HepG2 (cell line): ENCODE measurements at regions not wholly inside any gene's neighbourhood (a gene's known extent, or its start where the extent isn't known, plus 50 kb on each side); places are given as distances from the start of the nearest gene placed in this dataset.
A peak's percentile ranks its signal among the peaks of the same experiment; 100 is the strongest.

Experiments
- MATR3 ChIP-seq: sonication (generic); formaldehyde crosslinking; IDR thresholded peaks from 2 replicates; pipeline ENCODE4 v1.4.0; 2020; ENCODE audit warnings: missing genetic modification reagents
- MYC ChIP-seq: sonication (generic); formaldehyde crosslinking; IDR thresholded peaks from 2 replicates; pipeline ENCODE4 v1.9.0; 2021; ENCODE audit warnings: missing genetic modification reagents, borderline replicate concordance
- NCOA2 ChIP-seq: sonication (generic); formaldehyde crosslinking; IDR thresholded peaks from 2 replicates; pipeline ENCODE4 v1.8.0; 2022; ENCODE audit warnings: inconsistent platforms
- PPARG ChIP-seq: conservative IDR thresholded peaks from 2 replicates; pipeline ENCODE4 v1.6.1; 2016; ENCODE audit warnings: missing biosample characterization, missing genetic modification reagents
- SALL2 ChIP-seq: sonication (generic); formaldehyde crosslinking; IDR thresholded peaks from 2 replicates; pipeline ENCODE4 v1.8.1; 2023; ENCODE audit warnings: mild to moderate bottlenecking, missing genetic modification reagents, inconsistent platforms
- SCMH1 ChIP-seq: sonication (generic); formaldehyde crosslinking; IDR thresholded peaks from 2 replicates; pipeline ENCODE4 v1.9.0; 2021; ENCODE audit warnings: missing genetic modification reagents, mild to moderate bottlenecking, borderline replicate concordance
- ZBTB42 ChIP-seq: sonication (generic); formaldehyde crosslinking; IDR thresholded peaks from 2 replicates; pipeline ENCODE4 v1.5.0; 2020; ENCODE audit warnings: mild to moderate bottlenecking, missing genetic modification reagents
- ZNF598 ChIP-seq: sonication (generic); formaldehyde crosslinking; IDR thresholded peaks from 2 replicates; pipeline ENCODE4 v1.5.1; 2020; ENCODE audit warnings: mild to moderate bottlenecking, missing genetic modification reagents, borderline replicate concordance
- TF ChIP-seq, protein P1 (sequence below): IDR thresholded peaks from 2 replicates; pipeline ENCODE4 v1.6.1; 2012; ENCODE audit warnings: low read length, improper control_type of control experiment
- TF ChIP-seq, protein P2 (sequence below): IDR thresholded peaks from 2 replicates; pipeline ENCODE4 v1.6.1; 2016; ENCODE audit warnings: low read depth
- TF ChIP-seq, protein P3 (sequence below): sonication (generic); formaldehyde crosslinking; IDR thresholded peaks from 2 replicates; pipeline ENCODE4 v1.4.0; 2020; ENCODE audit warnings: missing genetic modification reagents
- TF ChIP-seq, protein P4 (sequence below): sonication (generic); formaldehyde crosslinking; IDR thresholded peaks from 2 replicates; pipeline ENCODE4 v1.5.0; 2020; ENCODE audit warnings: mild to moderate bottlenecking, missing genetic modification reagents, borderline replicate concordance

DNA sequence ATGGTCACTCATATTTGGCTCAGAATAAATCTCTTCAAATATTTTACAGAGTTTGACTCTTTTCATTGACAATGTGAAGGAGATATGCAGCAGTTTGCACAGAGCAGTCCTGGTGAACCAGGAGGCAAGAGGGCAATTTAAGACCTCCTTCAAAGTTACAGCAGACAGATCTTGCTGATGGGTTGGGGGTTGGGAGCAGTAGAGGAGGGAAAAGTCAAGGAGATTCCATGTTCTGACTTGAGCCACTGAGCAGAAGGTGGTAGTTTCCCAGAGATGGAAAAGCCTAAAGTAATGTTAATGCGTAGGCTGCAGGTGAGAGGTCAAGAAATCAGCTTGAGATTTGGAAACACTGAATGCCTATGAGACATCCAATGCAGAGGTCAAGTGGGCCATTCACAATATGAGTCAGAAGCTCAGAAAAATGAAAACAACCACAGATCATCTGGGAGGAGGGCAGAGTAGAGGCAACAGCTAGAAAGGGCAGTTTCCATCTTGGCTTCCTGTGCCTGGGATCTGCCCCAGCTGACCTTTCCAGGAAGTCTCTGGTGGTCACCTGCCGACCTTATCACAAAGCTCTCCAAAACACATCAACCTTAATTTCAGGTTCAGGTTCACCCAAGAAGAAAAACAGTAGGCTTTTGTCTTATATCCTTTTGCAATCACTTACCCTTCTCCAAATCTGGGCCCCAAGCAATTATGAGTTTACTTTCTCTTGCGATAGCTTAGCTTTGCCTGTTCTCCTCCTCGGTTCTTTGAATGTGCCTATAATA lies 197.5 kb upstream of the ARL4C start (continued):
- TF ChIP-seq, protein P1, sequence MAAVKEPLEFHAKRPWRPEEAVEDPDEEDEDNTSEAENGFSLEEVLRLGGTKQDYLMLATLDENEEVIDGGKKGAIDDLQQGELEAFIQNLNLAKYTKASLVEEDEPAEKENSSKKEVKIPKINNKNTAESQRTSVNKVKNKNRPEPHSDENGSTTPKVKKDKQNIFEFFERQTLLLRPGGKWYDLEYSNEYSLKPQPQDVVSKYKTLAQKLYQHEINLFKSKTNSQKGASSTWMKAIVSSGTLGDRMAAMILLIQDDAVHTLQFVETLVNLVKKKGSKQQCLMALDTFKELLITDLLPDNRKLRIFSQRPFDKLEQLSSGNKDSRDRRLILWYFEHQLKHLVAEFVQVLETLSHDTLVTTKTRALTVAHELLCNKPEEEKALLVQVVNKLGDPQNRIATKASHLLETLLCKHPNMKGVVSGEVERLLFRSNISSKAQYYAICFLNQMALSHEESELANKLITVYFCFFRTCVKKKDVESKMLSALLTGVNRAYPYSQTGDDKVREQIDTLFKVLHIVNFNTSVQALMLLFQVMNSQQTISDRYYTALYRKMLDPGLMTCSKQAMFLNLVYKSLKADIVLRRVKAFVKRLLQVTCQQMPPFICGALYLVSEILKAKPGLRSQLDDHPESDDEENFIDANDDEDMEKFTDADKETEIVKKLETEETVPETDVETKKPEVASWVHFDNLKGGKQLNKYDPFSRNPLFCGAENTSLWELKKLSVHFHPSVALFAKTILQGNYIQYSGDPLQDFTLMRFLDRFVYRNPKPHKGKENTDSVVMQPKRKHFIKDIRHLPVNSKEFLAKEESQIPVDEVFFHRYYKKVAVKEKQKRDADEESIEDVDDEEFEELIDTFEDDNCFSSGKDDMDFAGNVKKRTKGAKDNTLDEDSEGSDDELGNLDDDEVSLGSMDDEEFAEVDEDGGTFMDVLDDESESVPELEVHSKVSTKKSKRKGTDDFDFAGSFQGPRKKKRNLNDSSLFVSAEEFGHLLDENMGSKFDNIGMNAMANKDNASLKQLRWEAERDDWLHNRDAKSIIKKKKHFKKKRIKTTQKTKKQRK = no peak
- no peak for TF ChIP-seq MYC (CRISPR knock-in tag)
- TF ChIP-seq, protein P2, sequence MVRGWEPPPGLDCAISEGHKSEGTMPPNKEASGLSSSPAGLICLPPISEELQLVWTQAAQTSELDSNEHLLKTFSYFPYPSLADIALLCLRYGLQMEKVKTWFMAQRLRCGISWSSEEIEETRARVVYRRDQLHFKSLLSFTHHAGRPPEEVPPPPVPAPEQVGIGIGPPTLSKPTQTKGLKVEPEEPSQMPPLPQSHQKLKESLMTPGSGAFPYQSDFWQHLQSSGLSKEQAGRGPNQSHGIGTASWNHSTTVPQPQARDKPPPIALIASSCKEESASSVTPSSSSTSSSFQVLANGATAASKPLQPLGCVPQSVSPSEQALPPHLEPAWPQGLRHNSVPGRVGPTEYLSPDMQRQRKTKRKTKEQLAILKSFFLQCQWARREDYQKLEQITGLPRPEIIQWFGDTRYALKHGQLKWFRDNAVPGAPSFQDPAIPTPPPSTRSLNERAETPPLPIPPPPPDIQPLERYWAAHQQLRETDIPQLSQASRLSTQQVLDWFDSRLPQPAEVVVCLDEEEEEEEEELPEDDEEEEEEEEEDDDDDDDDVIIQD (CRISPR knock-in tag) = peak; percentile 91
- no peak for TF ChIP-seq SCMH1 (CRISPR knock-in tag)
- peak; percentile 95 for TF ChIP-seq NCOA2 (CRISPR knock-in tag)
- TF ChIP-seq, protein P3, sequence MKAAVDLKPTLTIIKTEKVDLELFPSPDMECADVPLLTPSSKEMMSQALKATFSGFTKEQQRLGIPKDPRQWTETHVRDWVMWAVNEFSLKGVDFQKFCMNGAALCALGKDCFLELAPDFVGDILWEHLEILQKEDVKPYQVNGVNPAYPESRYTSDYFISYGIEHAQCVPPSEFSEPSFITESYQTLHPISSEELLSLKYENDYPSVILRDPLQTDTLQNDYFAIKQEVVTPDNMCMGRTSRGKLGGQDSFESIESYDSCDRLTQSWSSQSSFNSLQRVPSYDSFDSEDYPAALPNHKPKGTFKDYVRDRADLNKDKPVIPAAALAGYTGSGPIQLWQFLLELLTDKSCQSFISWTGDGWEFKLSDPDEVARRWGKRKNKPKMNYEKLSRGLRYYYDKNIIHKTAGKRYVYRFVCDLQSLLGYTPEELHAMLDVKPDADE (CRISPR knock-in tag) = no peak
- TF ChIP-seq PPARG (CRISPR knock-in tag) = peak; percentile 94
- TF ChIP-seq ZNF598 = no peak
- TF ChIP-seq MATR3 = no peak
- TF ChIP-seq SALL2 (CRISPR knock-in tag) = no peak
- TF ChIP-seq ZBTB42 (CRISPR knock-in tag) = no peak
- TF ChIP-seq, protein P4, sequence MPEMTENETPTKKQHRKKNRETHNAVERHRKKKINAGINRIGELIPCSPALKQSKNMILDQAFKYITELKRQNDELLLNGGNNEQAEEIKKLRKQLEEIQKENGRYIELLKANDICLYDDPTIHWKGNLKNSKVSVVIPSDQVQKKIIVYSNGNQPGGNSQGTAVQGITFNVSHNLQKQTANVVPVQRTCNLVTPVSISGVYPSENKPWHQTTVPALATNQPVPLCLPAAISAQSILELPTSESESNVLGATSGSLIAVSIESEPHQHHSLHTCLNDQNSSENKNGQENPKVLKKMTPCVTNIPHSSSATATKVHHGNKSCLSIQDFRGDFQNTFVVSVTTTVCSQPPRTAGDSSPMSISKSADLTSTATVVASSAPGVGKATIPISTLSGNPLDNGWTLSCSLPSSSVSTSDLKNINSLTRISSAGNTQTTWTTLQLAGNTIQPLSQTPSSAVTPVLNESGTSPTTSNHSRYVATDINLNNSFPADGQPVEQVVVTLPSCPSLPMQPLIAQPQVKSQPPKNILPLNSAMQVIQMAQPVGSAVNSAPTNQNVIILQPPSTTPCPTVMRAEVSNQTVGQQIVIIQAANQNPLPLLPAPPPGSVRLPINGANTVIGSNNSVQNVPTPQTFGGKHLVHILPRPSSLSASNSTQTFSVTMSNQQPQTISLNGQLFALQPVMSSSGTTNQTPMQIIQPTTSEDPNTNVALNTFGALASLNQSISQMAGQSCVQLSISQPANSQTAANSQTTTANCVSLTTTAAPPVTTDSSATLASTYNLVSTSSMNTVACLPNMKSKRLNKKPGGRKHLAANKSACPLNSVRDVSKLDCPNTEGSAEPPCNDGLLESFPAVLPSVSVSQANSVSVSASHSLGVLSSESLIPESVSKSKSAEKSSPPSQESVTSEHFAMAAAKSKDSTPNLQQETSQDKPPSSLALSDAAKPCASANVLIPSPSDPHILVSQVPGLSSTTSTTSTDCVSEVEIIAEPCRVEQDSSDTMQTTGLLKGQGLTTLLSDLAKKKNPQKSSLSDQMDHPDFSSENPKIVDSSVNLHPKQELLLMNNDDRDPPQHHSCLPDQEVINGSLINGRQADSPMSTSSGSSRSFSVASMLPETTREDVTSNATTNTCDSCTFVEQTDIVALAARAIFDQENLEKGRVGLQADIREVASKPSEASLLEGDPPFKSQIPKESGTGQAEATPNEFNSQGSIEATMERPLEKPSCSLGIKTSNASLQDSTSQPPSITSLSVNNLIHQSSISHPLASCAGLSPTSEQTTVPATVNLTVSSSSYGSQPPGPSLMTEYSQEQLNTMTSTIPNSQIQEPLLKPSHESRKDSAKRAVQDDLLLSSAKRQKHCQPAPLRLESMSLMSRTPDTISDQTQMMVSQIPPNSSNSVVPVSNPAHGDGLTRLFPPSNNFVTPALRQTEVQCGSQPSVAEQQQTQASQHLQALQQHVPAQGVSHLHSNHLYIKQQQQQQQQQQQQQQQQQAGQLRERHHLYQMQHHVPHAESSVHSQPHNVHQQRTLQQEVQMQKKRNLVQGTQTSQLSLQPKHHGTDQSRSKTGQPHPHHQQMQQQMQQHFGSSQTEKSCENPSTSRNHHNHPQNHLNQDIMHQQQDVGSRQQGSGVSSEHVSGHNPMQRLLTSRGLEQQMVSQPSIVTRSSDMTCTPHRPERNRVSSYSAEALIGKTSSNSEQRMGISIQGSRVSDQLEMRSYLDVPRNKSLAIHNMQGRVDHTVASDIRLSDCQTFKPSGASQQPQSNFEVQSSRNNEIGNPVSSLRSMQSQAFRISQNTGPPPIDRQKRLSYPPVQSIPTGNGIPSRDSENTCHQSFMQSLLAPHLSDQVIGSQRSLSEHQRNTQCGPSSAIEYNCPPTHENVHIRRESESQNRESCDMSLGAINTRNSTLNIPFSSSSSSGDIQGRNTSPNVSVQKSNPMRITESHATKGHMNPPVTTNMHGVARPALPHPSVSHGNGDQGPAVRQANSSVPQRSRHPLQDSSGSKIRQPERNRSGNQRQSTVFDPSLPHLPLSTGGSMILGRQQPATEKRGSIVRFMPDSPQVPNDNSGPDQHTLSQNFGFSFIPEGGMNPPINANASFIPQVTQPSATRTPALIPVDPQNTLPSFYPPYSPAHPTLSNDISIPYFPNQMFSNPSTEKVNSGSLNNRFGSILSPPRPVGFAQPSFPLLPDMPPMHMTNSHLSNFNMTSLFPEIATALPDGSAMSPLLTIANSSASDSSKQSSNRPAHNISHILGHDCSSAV (CRISPR knock-in tag) = no peak
